K562 (cell line): ENCODE measurements at regions not wholly inside any gene's neighbourhood (a gene's known extent, or its start where the extent isn't known, plus 50 kb on each side); places are given as distances from the start of the nearest gene placed in this dataset.

Source experiments
- ATAC-seq: fragments of 200-7000 bp; cut with Tn5 transposase; 3 replicates; pipeline ENCODE4 v1.9.1; 2020; ENCODE audit warnings: moderate library complexity
- BruUV-seq: library from RNA; stranded (reverse); fragments of 400-500 nt; replicated peaks from 2 replicates; lab custom pipeline; 2021; lab: Mats Ljungman, UMichigan
- CTCF ChIA-PET: fragments of 300-600 bp; formaldehyde crosslinking; extraction: SDS; loops from one replicate; lab custom pipeline; 2021; ENCODE audit warnings: low intra/inter-chr PET ratio; lab: Yijun Ruan, JAX
- POLR2A ChIA-PET: fragments of 300-600, 350-650 bp; sonication (Branson Sonifier 250); formaldehyde crosslinking; extraction: SDS; loops from one replicate; lab custom pipeline; 2021; ENCODE audit warnings: antibody characterized with exemption, inconsistent platforms; lab: Yijun Ruan, JAX
- DNase-seq, 4 experiments: peaks; one replicate each; pipeline versions ENCODE4 v3.0.0 to v3.0.0-alpha.2; 2011 to 2018; ENCODE audit warnings: low spot score in 3 of 4, mixed read lengths in 3 of 4; ENCODE audit errors: extremely low read depth in 1 of 4
- FAIRE-seq: peaks from 2 replicates; lab custom pipeline; 2011; peaks lifted over from hg19 to GRCh38; lab: Jason Lieb, UNC
- H2AFZ ChIP-seq: 2 replicates; pipeline ENCODE4 v1.6.0; 2011; ENCODE audit warnings: low read depth, low read length, control low read depth, inconsistent platforms
- H3K27ac ChIP-seq: fragments of 200-600 bp; 3 replicates; pipeline ENCODE4 v1.8.0; 2011; ENCODE audit warnings: low read depth, mild to moderate bottlenecking, control low read depth, inconsistent platforms, low read length, moderate library complexity, mixed read lengths; ENCODE audit errors: extremely low read depth
- H3K27me3 ChIP-seq, 2 experiments: fragments of 300-600 bp in 1 of 2; 2 replicates in 1 of 2; 3 replicates in 1 of 2; pipeline versions ENCODE4 v1.6.0 to v1.8.0; 2011; ENCODE audit warnings: inconsistent platforms in 2 of 2, low read length in 2 of 2, mild to moderate bottlenecking in 1 of 2, mixed read lengths in 1 of 2, moderate library complexity in 1 of 2; ENCODE audit not compliant: control insufficient read depth in 2 of 2, insufficient read depth in 2 of 2
- H3K36me3 ChIP-seq: fragments of 300-600 bp; 3 replicates; pipeline ENCODE4 v1.8.0; 2011; ENCODE audit warnings: mild to moderate bottlenecking, low read length, inconsistent platforms; ENCODE audit not compliant: control insufficient read depth, insufficient read depth
- H3K4me1 ChIP-seq, 2 experiments: fragments of 200-600 bp in 1 of 2; replicated peaks in 1 of 2; 2 replicates in 1 of 2; 3 replicates in 1 of 2; pipeline versions ENCODE4 v1.5.1 to v1.8.0; 2011; ENCODE audit warnings: inconsistent platforms in 2 of 2, low read length in 2 of 2, mild to moderate bottlenecking in 1 of 2, mixed read lengths in 1 of 2, moderate library complexity in 1 of 2; ENCODE audit not compliant: control insufficient read depth in 2 of 2, insufficient read depth in 2 of 2
- H3K4me2 ChIP-seq: 2 replicates; pipeline ENCODE4 v1.6.1; 2011; ENCODE audit warnings: low read length, control low read depth, inconsistent platforms, mixed read lengths; ENCODE audit not compliant: insufficient read depth
- H3K4me3 ChIP-seq: fragments of 200-600 bp; sonication (generic), shearing (Covaris generic); 2 replicates; pipeline ENCODE4 v1.5.1; 2016; ENCODE audit warnings: control low read depth, inconsistent platforms
- H3K79me2 ChIP-seq: fragments of 200-600 bp; 3 replicates; pipeline ENCODE4 v1.8.0; 2011; ENCODE audit warnings: low read length, inconsistent platforms; ENCODE audit not compliant: control insufficient read depth, insufficient read depth
- H3K9ac ChIP-seq, 2 experiments: 2 replicates each; pipeline versions ENCODE4 v1.6.0 to v1.6.1; 2011; ENCODE audit warnings: low read depth in 2 of 2, low read length in 2 of 2, control low read depth in 1 of 2, inconsistent platforms in 1 of 2, mild to moderate bottlenecking in 1 of 2, mixed read lengths in 1 of 2; ENCODE audit not compliant: insufficient read depth in 1 of 2
- H3K9me1 ChIP-seq: one replicate; pipeline ENCODE4 v1.6.0; 2011; ENCODE audit warnings: inconsistent platforms, mild to moderate bottlenecking, low read length, moderate library complexity; ENCODE audit not compliant: control insufficient read depth, insufficient read depth
- H3K9me3 ChIP-seq: replicated peaks from 2 replicates; pipeline ENCODE4 v1.5.1; 2011; ENCODE audit warnings: low read depth, low read length, inconsistent platforms; ENCODE audit not compliant: control insufficient read depth, insufficient read depth
- H4K20me1 ChIP-seq: replicated peaks from 2 replicates; pipeline ENCODE4 v1.6.1; 2011; ENCODE audit warnings: low read length, inconsistent platforms, mixed read lengths; ENCODE audit not compliant: control insufficient read depth, insufficient read depth
- FOXA3 ChIP-seq, 2 experiments: fragments of 450-650 bp in 1 of 2; sonication (generic) in 1 of 2; formaldehyde crosslinking; IDR thresholded peaks in 1 of 2; conservative IDR thresholded peaks in 1 of 2; 2 replicates each; pipeline versions ENCODE4 v1.4.0 to v1.8.0; 2020 to 2022; ENCODE audit warnings: mild to moderate bottlenecking in 2 of 2, missing genetic modification reagents in 1 of 2
- HDAC3 ChIP-seq: fragments of 450-650 bp; IDR thresholded peaks from 2 replicates; pipeline ENCODE4 v1.6.1; 2018; ENCODE audit warnings: borderline replicate concordance, mild to moderate bottlenecking, moderate library complexity; ENCODE audit not compliant: partially characterized antibody
- MAFG ChIP-seq: fragments of 450-650 bp; conservative IDR thresholded peaks from 2 replicates; pipeline ENCODE4 v1.6.1; 2016; ENCODE audit warnings: missing genetic modification characterization, missing compliant biosample characterization
- PHB2 ChIP-seq: fragments of 450-650 bp; IDR thresholded peaks from 2 replicates; pipeline ENCODE4 v1.6.1; 2017; ENCODE audit warnings: low read depth
- RB1 ChIP-seq: fragments of 450-650 bp; IDR thresholded peaks from 2 replicates; pipeline ENCODE4 v1.6.1; 2017; ENCODE audit warnings: low read depth, mild to moderate bottlenecking
- ZNF124 ChIP-seq: sonication (generic); formaldehyde crosslinking; IDR thresholded peaks from 2 replicates; pipeline ENCODE4 v1.8.1; 2022; ENCODE audit warnings: missing genetic modification reagents
- ZNF217 ChIP-seq: sonication (generic); formaldehyde crosslinking; IDR thresholded peaks from 2 replicates; pipeline ENCODE4 v1.8.0; 2022; ENCODE audit warnings: mild to moderate bottlenecking, missing genetic modification reagents
- ZNF282 ChIP-seq: sonication (generic); formaldehyde crosslinking; IDR thresholded peaks from 2 replicates; pipeline ENCODE4 v1.8.1; 2023; ENCODE audit warnings: missing genetic modification reagents
- ZNF408 ChIP-seq: fragments of 250-450 bp; sonication (Bioruptor Pico); IDR thresholded peaks from 2 replicates; pipeline ENCODE4 v1.4.0; 2020; ENCODE audit warnings: low read depth, mild to moderate bottlenecking, moderate library complexity
- ZZZ3 ChIP-seq: fragments of 450-650 bp; IDR thresholded peaks from 2 replicates; pipeline ENCODE4 v1.6.1; 2016; ENCODE audit warnings: antibody characterized with exemption, mild to moderate bottlenecking, moderate library complexity
- WGBS: fragments of 100-300 bp; shearing (Covaris generic); methylation state at CpG from one replicate; pipeline ENCODE4 v1.1.6; 2016; ENCODE audit warnings: low coverage, mixed read lengths; ENCODE audit not compliant: insufficient coverage; ENCODE audit errors: missing lambda C conversion rate; 5-methylcytosine and 5-hydroxymethylcytosine counted together
- in situ Hi-C: fragments of 300-500 bp; cut with MboI; formaldehyde crosslinking; loops from 4 replicates; pipeline ENCODE4 v1.15.0; 2018; ENCODE audit warnings: inconsistent platforms, mixed read lengths
- intact Hi-C: fragments of 100-400 bp; cut with micrococcal nuclease; formaldehyde crosslinking; loops from 2 replicates; pipeline ENCODE4 v1.14.2; 2022
- TF ChIP-seq, protein P1 (sequence below): fragments of 200-400 bp; formaldehyde crosslinking; IDR thresholded peaks from 2 replicates; pipeline ENCODE4 v1.6.1; 2017; ENCODE audit warnings: mild to moderate bottlenecking, low read depth, low read length, moderate library complexity
- TF ChIP-seq, protein P2 (sequence below), 2 experiments: fragments of 450-650 bp in 1 of 2; sonication (generic) in 1 of 2; formaldehyde crosslinking; conservative IDR thresholded peaks; 2 replicates each; pipeline versions ENCODE4 v1.4.0 to v1.8.1; 2020 to 2022; ENCODE audit warnings: mild to moderate bottlenecking in 1 of 2, missing genetic modification reagents in 1 of 2
- TF ChIP-seq, protein P3 (sequence below): sonication (generic); formaldehyde crosslinking; IDR thresholded peaks from 2 replicates; pipeline ENCODE4 v1.8.1; 2022; ENCODE audit warnings: missing genetic modification reagents
- TF ChIP-seq, protein P4 (sequence below): IDR thresholded peaks from 3 replicates; pipeline ENCODE4 v1.6.1; 2011; ENCODE audit warnings: borderline replicate concordance, mild to moderate bottlenecking; ENCODE audit not compliant: insufficient read length, insufficient read depth

DNA sequence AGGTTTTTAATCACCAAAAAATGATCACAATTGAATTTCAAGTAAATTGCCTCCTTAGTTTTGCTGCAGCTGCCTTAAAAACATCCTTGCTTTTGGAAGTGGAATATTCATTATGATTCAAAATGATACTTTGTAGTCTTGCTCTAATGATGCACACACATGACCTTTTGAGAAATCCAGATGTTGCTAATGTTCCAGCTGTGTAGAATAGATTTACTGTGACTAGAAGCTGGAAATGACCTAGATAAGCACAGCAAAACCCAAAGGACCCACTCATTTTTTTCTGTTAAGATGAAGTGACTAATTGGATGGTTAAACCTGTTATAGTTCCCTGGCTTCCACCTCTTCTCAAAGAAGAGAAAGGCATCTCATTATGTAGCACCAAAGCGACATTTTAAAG is 64.6 kb upstream of the RALGPS2 start (continued):
- TF ChIP-seq RB1 (no peak), FOXA3 (CRISPR knock-in tag; conservative IDR thresholded peaks at IDR 0.05 in 1 of 2, IDR thresholded peaks at IDR 0.05 in 1 of 2) (no peak), ZNF408 (CRISPR knock-in tag) (no peak)
- TF ChIP-seq, protein P1, sequence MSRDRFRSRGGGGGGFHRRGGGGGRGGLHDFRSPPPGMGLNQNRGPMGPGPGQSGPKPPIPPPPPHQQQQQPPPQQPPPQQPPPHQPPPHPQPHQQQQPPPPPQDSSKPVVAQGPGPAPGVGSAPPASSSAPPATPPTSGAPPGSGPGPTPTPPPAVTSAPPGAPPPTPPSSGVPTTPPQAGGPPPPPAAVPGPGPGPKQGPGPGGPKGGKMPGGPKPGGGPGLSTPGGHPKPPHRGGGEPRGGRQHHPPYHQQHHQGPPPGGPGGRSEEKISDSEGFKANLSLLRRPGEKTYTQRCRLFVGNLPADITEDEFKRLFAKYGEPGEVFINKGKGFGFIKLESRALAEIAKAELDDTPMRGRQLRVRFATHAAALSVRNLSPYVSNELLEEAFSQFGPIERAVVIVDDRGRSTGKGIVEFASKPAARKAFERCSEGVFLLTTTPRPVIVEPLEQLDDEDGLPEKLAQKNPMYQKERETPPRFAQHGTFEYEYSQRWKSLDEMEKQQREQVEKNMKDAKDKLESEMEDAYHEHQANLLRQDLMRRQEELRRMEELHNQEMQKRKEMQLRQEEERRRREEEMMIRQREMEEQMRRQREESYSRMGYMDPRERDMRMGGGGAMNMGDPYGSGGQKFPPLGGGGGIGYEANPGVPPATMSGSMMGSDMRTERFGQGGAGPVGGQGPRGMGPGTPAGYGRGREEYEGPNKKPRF = no peak
- TF ChIP-seq, protein P2, sequence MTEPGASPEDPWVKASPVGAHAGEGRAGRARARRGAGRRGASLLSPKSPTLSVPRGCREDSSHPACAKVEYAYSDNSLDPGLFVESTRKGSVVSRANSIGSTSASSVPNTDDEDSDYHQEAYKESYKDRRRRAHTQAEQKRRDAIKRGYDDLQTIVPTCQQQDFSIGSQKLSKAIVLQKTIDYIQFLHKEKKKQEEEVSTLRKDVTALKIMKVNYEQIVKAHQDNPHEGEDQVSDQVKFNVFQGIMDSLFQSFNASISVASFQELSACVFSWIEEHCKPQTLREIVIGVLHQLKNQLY (CRISPR knock-in tag; conservative IDR thresholded peaks at IDR 0.05) = no peak
- TF ChIP-seq, protein P3, sequence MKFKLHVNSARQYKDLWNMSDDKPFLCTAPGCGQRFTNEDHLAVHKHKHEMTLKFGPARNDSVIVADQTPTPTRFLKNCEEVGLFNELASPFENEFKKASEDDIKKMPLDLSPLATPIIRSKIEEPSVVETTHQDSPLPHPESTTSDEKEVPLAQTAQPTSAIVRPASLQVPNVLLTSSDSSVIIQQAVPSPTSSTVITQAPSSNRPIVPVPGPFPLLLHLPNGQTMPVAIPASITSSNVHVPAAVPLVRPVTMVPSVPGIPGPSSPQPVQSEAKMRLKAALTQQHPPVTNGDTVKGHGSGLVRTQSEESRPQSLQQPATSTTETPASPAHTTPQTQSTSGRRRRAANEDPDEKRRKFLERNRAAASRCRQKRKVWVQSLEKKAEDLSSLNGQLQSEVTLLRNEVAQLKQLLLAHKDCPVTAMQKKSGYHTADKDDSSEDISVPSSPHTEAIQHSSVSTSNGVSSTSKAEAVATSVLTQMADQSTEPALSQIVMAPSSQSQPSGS (CRISPR knock-in tag) = no peak

DNA sequence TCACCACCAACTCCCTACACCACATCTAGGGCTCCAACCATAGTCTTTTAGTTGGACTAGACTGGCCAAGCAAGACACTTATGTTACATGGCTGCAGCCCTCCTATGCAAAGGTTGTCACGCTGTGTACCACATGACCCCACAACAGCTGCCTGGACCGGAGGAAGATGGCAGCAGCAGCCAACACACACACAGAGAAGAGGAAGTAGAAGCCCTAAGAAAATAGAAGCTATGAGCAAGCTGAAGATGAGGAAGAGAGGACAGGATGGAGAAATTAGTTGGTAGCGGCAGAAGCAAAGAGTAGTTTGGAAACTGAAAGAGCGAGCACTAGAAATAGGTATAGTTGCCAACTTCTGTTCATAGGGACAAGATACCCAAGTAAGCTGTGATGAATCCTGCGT is 60.8 kb upstream of the RALGPS2 start:
- intact Hi-C loops = no loop called here

More for the DNA sequence above, 60.8 kb upstream of the RALGPS2 start:
- Histone ChIP-seq H3K27ac (no peak overlapping the region), H4K20me1 (no peaks in the 10 kb centered on the region), H3K9me1 (no peaks in the 10 kb centered on the region), H3K27me3 (no peaks in the 10 kb centered on the region), H3K9me3 (no peaks in the 10 kb centered on the region), H3K9ac (no peak overlapping the region), H3K79me2 (no peaks in the 10 kb centered on the region), H3K4me3 (no peak overlapping the region), H3K4me1 (no peaks in the 10 kb centered on the region), H3K4me2 (no peak overlapping the region), H3K36me3 (no peaks in the 10 kb centered on the region), H2AFZ (no peak overlapping the region)
- CTCF ChIA-PET = no interaction called here
- FAIRE-seq (no peak), DNase-seq (no peak), ATAC-seq (no peak)
- TF ChIP-seq ZNF124 (CRISPR knock-in tag) (no peak), HDAC3 (no peak), PHB2 (no peak), ZNF217 (no peak), MAFG (tag) (no peak), ZNF282 (CRISPR knock-in tag) (no peak), ZZZ3 (no peak)
- TF ChIP-seq, protein P4, sequence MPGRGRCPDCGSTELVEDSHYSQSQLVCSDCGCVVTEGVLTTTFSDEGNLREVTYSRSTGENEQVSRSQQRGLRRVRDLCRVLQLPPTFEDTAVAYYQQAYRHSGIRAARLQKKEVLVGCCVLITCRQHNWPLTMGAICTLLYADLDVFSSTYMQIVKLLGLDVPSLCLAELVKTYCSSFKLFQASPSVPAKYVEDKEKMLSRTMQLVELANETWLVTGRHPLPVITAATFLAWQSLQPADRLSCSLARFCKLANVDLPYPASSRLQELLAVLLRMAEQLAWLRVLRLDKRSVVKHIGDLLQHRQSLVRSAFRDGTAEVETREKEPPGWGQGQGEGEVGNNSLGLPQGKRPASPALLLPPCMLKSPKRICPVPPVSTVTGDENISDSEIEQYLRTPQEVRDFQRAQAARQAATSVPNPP = no peak
- POLR2A ChIA-PET = interaction anchor here (0.6 to 1.6 kb wide), 2 partner anchors 8 to 61 kb away, joined by 3 to 4 read pairs; no protein-coding TSS in a partner anchor
- in situ Hi-C loops = no loop called here
- BruUV-seq = no TSS peak
- WGBS = 6% methylated on average over 5 of the region's 5 CpGs
